HT1080 (cell line): ENCODE measurements at regions not wholly inside any gene's neighbourhood (a gene's known extent, or its start where the extent isn't known, plus 50 kb on each side); places are given as distances from the start of the nearest gene placed in this dataset.
"Not testable (repeated sequence)": the region's sequence is repeated elsewhere in the genome, so short reads cannot be mapped to it uniquely, and the experiment has no call there.

Source experiments
- DNase-seq: peaks from one replicate; pipeline ENCODE4 v3.0.0-alpha.2; 2015; ENCODE audit warnings: low read depth

DNA sequence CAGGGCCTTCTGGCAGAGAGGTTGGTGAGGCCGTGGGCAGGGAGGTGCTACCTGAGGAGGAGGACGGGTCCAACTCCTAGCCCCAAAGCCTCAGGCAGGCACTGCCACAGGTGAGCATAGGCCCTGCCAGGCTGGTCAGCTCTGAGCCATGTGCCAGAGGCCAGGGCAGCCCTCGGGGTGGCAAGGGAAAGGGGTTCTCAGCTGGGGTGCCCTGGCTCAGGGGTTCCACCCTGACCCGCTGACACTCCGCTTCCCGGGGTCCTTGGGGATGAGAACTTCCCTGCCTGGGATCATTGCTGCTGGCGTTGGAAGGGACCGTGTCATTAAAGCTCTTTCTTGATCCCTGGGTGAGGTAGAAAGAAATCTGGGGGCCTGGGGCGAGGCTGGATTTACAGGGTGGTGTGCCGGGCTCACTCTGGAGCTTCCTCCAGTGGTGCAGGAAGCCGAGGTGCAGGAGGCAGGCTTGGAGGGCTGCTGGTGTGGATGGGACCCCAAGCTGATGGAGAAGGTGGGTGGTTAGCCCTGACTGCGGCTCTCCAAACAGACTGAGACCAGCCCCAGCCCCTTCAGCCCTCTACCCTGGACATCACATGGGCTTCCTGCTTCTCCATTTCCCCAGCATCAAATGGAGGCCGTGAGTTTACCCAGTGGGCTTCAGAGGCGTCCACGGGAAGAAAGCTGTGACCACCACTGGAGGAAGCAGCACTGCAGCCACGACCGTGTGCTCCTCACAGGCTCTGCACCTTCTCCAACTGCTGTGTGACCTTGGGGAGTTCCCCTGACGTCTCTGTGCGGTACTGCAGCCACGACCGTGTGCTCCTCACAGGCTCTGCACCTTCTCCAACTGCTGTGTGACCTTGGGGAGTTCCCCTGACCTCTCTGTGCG, 295.2 kb downstream of the NDUFA10 start:
- no peak for DNase-seq

DNA sequence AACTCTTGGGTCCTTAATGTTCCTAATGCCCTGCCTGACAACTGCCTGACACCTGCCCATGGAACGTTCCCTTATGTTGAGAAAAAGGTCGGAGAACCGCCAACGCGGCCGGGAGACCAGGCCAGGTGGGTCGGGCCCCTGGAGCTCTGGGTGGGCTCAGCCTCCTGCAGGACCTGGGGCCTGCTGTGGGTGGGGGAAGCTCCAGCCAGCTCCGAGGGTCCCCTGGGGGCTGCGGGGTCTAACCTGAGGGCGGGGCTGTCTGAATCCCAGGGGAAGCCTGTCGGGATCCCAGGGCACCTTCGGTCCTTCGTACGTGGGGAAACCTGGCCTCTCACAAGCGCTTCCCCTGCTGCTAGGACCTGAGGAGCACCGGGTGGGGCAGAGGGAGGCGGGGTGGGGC, 296.0 kb downstream of the NDUFA10 start:
- no peak for DNase-seq

DNA sequence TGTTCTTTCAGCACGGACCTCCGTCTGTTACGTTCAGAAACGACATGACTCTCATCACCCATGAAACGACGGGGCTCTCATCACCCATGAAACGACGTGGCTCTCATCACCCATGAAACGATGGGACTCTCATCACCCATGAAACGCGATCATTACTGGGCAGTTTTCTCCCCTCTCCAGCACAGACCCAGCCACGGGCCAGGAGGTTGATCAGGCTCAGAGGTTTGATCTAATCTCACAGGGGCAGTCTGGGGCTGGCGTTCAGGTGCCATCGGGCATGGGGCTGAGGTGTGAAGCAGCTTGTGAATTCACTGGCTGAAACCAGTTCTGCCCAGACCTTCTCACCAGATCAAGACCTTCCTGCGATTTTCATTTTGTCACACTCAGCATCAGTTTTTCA, 296.4 kb downstream of the NDUFA10 start:
- no peak for DNase-seq

DNA sequence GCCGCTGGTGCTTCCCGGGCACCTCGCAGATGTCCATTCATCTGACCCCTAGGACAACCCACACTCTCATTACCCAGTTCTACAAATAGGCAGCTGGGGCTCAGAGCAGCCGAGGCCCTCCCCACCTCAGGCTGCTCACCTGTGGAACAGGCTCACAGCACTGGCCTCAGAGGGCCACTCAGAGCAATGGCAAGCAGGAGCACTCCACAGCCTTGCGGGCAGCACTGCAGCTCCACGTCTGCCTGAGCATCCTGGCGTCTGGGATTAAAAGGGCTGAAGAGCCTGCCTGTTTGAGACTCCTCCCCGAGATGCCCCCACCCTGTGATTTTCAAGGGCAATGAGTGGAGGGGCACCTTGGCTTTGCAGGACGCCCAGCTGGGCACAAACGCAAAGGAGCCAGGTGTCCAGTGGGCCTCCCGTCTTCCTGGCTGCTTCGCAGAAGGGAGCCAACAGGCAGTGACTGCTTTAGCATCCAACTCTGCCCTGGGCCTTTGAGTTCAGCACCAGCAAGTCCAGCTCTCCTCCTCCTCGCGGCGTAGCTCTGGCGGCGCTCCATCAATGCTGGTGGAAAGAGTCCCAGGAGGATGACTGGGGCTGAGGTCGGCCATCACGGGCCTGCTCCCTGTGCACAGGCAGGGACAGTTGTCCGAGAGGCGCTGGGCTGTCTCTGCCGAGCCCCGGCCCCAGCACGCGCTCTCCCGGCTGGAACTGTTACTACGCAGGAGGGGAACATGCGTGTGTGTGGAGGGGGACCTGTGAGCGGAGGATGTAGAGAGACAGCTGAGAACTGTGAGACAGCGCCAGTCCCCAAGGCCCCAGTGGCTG, 297.2 kb downstream of the NDUFA10 start:
- no peak for DNase-seq

DNA sequence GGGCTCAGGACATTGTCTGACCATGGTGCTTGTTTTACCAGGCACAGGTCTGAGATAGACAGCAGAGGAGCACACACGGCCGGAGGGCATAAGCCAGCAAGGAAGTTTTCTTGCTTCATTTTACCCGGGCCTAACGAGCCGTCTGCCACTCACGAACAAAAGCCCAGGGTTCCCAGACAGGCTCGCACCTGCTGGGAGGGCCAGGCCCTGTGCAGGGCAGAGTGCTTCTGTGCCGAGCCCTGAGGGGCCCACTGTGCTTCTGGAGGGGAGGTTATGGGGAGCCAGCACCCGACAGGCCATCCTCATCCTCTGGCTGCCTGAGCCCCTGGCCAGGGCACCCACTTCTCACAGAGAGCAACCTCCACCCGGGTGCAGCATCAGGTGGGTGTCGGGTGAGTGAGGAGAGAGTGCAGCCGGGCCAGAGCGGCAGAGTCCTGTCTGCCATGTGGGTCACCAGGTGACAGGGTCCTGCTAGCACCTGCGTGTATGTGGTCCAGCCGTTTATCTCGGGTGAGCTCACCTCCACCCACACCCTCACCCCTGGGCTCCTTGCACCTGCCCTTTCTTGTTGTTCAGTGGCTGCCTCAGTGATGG, 297.9 kb downstream of the NDUFA10 start:
- DNase-seq: no peak

DNA sequence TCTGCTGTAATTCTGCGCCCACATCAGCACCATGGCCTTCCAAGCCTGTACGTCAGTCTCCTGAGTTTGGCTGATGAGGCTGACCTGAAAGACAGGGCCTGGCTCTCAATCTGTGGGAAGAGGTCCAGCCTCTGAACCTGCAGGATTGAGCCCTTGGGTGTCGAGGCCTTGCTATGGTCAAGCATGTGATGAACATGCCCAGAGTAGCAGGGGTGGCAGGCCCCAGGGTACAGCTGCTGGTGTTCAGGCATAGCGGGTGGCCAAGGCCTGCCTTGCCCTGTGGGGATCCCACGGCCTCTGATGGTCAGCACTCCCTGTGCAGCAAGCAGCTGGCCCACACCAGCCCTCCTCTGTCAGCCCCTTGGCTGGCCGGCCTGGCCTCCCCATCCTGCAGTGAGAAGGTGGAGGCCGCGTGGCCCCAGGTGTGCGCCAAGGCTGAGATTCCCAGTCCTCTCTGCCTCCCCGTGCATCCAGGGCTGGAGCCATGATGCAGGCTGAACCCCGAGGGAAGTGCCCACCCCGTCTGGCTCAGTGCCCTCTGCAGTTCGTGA, 298.4 kb downstream of the NDUFA10 start:
- no peak for DNase-seq

DNA sequence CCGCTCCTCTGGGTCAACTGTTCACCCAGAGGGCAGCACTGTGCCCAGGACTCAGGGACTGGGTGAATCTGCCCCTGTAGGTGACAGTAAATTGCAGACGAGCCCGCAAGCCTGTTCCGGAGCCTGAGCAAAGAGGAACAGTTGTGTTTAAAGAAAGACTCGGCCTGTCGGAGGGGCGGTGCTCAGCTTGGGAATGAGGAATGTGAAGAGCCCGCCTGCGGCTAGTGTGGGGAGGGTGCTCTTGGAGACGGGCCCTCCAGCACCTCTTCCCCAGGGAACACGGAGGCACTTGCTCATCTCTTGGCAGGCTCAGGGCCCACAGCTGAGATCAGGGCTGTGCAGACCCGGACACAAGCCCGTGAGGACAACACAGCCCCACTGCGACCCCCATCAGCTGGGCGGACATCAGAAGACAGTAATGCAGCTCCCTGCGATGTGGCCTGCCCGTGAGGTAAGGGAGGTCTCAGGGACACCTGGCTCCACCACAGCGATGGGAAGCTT, 299.0 kb downstream of the NDUFA10 start:
- DNase-seq: no peak

DNA sequence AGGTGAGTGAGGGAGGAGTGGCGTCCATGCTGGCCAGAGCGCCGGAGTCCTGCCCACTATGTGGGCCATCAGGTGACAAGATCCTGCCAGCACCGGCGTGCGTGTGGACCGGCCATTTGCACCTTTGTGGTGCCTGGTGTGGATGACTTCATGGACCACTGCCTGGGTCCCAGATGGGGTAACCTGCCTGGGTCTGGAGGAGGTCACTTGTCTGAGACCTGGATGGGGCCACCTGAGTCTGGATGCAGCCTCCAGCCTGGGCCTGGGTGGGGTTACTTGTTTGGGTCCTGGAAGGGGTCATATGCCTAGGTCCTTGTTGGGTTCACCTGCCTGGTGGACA, 299.6 kb downstream of the NDUFA10 start:
- no peak for DNase-seq

DNA sequence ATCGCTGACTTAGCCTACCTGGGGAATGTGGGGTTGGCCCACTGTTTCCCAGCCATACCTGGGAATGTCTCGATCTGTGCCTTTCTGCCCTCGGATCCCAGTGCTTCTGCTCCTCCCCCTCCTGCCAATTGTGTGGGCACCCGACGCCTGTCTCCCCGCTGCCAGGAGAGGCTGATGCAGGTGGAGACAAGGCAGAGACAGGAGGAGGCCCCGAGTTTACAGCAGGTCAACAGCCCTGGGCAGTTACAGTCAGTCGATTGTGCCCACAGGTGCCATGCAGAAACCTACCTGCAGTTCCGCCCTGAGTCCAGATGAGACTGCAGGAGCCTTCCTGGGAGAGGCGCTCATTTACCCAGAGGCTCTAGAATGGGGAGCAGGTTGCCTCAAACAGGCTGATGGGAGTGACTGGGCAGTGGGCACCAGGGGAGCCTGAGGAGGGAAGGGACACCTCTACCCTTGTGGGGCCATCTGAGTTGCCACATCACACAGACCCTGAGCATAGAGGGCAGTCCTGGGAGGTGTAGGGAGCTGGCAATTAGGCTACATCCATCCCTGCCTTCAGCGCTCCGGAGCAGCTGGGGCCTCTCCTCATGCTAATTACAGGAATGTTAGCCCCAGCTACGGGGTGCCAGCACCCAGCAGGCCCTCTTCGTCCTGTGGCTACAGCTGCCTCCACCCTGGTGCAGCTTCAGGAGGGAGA, 300.1 kb downstream of the NDUFA10 start:
- DNase-seq: no peak

DNA sequence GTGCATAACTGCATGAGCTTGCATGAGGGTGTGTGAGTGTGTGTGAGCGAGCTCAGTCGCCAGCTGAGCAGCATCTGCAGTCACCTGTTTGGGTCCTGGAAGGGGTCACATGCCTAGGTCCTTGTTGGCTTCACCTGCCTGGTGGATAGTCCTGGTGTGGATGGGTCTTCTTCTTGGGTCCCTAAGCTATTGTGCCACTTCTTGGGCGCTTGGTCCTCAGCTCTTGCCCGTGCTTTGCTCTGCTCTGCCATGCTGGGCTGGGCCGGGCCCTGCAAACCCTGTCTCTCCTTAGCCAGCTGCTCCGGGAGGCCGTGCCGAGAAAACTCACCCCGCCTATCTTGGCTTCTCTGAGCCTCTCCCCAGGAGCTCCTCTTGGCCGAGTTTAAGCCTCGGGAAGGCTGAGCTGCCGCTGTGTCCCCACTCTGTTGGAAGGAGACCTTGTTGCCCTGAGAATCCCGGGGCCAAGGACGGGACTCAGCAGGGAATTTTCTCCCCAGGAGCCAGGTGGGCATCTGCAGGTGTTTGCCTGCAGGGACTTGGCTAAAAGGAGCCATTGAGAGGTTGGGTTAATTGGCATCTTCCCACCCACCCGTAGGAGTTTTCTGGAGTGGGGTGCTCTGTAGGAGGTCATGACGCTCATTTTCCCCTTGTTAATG, 300.8 kb downstream of the NDUFA10 start:
- DNase-seq: no peak

DNA sequence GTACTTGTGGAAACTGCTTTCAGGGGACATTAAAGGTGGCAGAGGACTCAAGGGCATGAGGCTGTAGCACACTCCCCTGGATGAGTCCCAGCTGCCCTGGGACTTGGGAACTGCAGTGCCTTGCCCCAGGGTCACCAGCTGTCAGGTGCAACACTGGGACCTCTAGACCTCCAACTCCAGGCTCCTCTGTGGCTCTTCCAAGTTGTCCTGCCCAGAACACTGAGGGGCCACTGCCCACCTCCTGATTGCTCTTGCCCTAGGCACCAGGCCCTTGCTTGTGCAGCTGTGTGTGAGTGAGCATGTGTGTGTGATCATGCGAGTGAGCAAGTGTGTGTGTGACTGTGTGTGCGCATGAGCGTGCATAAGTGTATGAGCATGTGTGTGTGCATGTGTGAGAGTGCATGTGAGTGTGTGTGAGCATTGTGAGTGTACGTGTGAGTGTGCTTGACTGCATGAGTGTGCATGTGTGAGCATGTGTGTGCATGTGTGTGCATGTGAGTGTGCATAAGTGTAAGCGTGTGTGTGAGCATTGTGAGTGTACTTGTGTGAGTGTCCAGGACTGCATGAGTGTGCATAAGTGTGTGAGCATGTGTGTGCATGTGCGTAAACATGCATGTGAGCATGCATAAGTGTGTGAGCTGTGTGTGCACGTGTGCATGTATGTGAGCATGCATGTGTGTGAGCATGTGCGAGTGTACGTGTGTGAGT, 301.5 kb downstream of the NDUFA10 start:
- no peak for DNase-seq

DNA sequence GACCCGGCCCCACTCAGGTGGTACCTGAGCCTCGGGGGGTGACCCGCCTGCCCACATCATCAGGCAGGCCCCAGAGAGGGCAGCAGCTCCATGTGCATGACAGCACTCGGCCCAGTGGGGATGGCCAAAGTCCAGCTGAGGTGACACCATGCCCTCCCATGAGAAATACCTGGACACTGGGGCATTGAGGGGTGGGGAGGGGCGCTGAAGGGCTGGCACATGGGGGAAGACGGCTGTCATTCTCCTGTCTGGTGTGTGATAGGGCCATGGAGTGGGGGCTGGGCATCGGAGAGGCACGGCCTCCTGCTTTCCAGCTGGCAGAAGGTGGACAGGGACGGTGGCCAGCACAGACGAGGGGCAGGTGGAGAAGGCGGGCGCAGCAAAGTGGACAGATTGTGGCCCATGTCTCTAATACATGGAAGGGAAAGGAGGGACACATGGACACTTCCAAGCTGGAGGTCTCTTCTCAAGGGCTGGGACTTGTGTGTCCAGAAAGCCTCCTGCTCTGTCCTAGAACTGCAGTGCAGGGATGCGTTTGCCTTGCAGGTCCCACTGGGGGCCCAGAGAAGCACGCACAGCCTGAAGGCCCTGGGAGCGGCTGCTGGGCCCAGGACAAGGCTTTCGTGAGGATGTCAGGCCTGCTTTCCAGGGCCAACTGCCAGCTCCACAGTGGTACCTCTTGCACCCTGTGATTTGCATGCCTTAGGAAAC, 302.2 kb downstream of the NDUFA10 start:
- DNase-seq: no peak

DNA sequence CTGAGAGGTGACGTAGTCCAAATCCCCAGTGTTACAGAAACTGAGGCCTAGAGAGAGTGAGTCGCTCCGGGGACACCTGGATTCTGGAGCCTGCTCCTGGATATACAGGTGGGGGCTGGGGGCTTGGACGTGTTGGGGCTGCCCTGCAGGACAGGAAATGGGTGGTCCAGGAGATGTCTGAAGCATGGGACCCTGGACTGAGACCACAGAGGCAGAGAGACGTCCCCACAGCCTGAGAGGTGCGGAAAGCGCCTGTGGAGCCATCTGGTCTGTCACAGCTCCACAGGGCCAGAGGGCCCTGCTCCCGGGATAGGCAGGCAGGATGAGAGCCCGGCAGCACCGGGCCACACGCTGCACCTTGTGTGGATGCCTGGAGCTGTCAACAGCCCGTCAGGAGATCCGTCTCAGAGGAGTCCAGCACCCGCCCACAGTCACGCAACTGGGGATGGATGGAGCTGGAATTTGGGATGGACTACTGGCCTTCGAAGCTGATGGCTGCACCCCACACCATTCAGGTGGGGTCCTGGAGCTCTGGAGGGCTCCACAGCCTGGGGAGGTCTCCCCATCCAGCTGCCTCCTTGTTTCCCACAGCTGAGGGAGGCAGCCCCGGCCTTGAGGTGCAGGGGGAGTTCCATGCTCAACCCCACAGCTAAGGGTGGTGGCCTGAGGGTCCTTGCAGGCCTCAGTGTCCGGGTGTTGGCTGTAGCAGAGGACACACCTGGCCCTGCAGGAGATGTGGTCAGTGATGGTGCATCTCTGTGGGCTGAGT, 303.0 kb downstream of the NDUFA10 start:
- DNase-seq: no peak

DNA sequence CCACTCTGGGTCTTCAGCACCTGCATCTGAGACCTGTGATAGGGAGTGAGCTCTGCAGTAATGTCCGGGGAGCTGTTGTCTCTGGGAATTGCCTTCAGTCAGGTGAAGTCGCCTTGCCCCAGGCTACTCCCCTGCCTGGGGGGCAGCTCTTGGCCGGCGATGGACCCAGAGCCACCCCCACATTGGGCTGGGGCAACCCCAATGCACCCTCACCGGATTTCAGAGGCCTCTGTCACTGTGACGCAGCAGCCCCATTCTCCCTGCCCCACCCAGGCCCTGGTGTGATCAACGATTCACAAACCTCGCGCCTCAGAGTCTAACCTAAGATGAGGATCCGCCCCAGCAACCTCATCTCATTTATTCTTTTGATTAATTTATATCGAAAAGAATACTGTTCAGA, 303.6 kb downstream of the NDUFA10 start:
- DNase-seq: no peak

DNA sequence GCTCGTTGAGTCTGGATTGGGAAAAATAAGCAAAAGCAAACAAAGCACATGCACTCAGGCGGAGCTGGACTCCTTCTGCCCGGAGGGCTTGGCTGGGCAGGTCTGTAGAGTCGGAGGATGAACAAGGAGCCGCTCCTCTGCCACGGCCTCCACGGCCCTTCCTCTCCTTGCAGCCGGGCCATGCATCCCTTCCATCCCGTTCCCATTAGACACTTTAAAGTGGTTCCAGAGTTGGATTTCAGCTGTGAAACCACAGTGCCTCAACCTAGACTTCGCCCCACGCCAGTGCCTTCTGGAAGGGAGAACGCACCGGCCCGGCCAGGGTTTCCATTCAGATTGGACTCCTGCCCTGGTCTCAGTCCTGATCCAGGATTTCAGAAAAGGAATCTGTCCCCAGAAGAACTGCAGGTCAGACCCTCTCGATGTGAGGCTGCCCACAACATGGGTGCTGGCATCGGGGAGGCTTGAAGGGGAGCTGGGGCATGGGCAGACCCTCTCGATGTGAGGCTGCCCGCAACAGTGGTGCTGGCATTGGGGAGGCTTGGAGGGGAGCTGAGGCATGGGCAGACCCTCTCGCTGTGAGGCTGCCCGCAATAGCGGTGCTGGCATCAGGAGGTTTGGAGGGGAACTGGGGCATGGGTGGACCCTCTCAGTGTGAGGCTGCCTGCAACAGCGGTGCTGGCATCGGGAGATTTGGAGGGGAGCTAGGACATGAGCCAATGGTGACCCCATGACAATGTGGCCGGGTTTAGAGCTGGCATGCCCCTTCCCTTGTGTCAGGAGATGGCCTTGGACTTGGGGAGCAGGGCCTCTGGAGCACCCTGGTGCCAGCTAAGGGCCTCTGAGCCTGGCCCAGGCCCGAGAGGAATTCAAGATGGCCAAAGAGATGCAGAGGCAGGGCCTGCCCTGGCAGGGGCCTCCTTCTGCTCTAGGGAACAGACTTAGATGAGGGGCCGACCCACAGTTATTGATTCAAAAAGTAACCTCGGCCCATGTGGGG, 304.5 kb downstream of the NDUFA10 start:
- no peak for DNase-seq

DNA sequence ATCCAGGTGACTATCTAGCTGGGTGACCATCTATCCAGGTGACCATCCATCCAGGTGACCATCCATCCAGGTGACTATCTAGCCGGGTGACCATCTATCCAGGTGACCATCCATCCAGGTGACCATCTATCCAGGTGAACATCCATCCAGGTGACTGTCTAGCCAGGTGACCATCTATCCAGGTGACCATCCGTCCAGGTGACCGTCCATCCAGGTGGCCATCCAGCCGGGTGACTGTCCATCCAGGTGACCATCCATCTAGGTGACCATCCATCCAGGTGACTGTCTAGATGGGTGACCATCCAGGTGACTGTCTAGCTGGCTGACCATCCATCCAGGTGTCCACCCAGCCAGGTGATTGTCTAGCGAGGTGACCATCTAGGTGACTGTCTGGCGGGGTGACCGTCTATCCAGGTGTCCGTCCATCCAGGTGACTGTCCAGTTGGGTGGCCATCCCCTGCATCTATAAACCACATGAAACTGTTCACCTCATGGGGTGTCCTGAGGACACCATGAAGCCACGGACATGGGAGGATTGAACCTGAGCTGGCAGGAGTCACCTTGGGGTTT, 305.3 kb downstream of the NDUFA10 start:
- DNase-seq: no peak

DNA sequence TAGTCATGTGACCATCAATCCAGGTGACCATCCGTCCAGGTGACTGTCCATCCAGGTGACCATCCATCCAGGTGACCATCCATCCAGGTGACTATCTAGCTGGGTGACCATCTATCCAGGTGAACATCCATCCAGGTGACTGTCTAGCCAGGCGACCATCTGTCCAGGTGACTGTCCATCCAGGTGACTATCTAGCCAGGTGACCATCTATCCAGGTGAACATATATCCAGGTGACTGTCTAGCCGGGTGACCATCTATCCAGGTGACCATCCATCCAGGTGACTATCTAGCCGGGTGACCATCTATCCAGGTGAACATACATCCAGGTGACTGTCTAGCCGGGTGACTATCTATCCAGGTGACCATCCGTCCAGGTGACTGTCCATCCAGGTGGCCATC, 306.2 kb downstream of the NDUFA10 start:
- not testable (repeated sequence) for DNase-seq
